HG03175 (cell line): ENCODE measurements at regions not wholly inside any gene's neighbourhood (a gene's known extent, or its start where the extent isn't known, plus 50 kb on each side); places are given as distances from the start of the nearest gene placed in this dataset.
"Not testable (repeated sequence)": the region's sequence is repeated elsewhere in the genome, so short reads cannot be mapped to it uniquely, and the experiment has no call there.

ENCODE experiments used
- ATAC-seq: cut with Tn5 transposase; IDR thresholded peaks from one replicate; pipeline ENCODE4 v1.9.1; 2021; ENCODE audit warnings: mild to moderate bottlenecking, moderate library complexity; ENCODE audit not compliant: unreplicated experiment

DNA sequence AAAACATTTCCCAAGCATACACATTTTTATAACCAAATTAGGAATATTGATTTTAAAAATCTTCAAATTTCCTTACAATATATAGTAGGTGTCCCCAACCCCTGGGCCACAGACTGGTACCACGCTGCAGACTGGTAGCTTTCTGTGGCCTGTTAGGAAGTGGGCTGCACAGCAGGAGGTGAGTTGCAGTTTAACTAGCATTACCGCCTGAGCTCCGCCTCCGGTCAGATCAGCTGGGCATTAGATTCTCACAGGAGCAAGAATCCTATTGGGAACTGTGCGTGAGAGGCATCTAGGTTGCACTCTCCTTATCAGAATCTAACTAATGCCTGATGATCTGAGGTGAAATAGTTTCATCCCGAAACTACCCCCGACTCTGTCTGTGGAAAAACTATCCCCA lies 62.1 kb downstream of the ZWINT start:
- ATAC-seq: no peak

- ATAC-seq: peak; percentile 41
Measured at GRCh38 chr10:56296618-56297017, 64.4 kb downstream of the ZWINT start.

DNA sequence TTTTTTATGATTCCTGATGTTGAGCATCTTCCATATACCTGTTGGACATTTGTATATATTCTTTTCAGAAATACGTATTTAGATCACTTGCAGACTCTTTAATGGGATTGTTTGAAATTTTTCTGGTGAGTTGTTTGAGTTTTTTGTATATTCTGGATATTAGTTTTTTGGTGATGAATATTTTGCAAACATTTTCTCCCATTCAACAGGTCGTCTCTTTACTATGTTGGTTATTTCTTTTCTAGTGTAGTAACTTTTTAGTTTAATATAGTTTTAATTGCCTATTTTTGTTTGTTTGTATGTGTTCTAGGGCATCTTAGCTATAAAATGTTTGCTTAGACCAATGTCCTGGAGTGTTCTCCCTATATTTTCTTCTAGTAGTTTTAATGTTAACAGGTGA lies 72.7 kb downstream of the ZWINT start:
- no peak for ATAC-seq

DNA sequence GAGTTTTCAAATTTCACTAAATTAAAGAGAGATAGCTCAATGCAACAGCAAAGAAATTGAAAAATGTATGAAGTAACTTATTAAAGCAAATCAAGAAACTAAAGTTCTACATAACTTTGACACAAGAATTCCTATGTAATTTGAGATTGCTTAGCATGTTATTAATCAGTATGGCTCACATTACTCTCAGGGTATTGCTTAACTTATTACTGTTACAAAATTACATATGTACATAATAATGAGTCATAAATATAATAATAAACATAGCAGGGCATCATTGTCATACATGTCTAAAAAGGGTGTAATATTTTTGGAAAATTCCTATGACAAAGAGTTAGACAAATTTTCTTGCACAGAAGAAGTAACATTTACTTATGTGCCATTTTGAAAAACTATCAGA lies 75.0 kb downstream of the ZWINT start:
- no peak for ATAC-seq

- no peak for ATAC-seq
Measured at GRCh38 chr10:56279270-56279669, 81.8 kb downstream of the ZWINT start.

DNA sequence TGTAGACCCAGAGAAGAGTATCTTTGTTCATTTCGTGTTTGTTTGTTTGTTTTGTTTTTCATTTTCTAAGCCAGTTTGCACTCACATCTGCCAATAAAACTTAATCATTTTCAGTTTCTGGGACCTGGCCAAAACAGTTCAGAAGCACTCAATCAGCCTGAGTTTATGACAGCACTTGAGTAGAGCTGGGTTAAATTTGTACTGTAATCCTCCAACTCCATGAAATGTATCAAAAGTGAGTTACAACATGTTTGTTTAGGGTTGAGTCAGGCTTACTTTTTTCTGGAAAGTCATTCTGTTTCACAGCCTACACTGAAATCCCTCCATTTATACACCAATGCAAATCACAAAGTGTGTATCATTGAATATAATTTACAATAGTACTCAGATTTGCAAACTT lies 91.9 kb downstream of the ZWINT start:
- ATAC-seq: no peak

GRCh38 chr10:56266120-56266519 lies 94.9 kb downstream of the ZWINT start:
- ATAC-seq: no peak

DNA sequence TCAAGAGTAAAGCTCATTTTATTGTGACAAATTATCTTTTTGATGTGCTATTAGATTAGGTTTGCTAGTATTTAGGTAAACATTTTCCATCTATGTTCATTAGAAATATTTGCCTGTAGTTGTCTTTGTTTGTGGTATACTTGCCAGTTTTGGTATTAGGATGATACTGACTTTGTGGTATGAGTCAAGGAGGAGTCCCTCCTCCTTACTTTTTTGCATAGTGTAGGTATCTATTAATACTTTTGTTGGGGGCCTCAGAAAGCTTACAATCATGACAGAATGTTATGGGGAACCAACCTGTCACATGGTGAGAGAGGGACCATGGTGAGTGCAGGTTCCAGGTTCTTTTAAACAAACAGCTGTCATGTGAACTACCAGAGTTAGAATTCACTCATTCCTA lies 102.1 kb downstream of the ZWINT start:
- no peak for ATAC-seq

GRCh38 chr10:56258378-56258777 lies 102.7 kb downstream of the ZWINT start:
- ATAC-seq: no peak

DNA sequence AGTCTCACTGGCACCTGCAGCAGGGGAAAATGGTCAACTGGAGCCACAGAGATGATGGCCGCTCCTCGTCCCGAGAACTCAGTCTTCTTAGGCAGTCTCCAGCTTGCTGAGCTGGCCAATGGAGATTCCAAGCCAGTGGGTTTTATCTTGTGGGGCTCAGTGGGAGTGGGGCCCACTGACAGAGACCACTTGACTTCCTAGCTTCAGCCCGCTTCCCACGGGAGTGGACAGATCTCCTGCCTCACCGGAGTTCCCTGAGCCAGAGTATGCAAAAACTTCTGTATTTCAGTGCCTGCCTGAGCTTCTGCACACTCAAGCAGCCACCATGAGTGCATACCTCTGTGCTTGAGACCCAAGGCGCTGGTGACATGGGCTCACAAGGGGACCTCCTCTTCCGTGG lies 105.8 kb downstream of the ZWINT start:
- ATAC-seq: no peak

GRCh38 chr10:56240471-56240870 lies 120.6 kb downstream of the ZWINT start:
- no peak for ATAC-seq

- no peak for ATAC-seq
Measured at GRCh38 chr10:56231436-56231835, 129.6 kb downstream of the ZWINT start.

GRCh38 chr10:56222237-56222636 lies 138.8 kb downstream of the ZWINT start:
- no peak for ATAC-seq

DNA sequence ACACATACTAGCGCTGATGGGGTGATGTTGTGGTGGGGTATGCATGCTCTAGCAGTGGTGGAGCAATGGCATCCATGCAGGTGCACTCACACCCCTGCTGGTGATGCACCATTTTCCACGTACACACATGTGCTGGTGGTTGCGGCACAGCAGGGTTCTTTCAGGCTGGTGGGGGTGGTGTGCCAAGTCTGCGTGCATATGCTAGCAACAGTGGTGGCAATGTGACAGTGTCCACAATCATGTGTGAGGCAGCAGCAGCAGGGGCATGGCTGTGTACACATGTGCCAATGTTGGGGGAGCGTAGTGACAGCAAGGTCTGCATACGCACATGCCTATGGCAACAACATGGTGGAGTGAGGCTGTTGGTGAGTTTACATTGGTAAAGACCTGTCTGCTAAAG lies 148.1 kb downstream of the ZWINT start:
- ATAC-seq: no peak

- no peak for ATAC-seq
Measured at GRCh38 chr10:56181607-56182006, 179.5 kb downstream of the ZWINT start.

DNA sequence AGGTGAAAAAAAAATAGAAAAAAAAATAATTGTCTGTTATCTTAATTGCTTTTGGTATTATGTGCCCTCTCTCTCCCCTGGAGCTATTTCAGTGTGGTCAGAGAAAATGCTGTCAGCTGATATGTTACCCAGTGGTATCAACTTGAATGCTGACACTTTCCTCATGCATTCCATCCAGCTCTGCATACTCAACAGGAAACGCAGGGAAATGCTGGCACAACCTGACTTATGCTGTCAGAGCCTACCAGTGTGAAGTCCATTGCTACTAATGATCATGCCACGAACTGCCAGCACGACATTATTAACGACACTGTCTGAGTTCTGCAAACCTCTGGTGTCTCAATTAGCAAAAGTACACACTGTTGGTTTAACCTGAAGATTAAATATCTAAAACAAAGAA lies 182.8 kb downstream of the ZWINT start:
- ATAC-seq: no peak

GRCh38 chr10:56155091-56155513 lies 206.0 kb downstream of the ZWINT start:
- ATAC-seq: not testable (repeated sequence)

DNA sequence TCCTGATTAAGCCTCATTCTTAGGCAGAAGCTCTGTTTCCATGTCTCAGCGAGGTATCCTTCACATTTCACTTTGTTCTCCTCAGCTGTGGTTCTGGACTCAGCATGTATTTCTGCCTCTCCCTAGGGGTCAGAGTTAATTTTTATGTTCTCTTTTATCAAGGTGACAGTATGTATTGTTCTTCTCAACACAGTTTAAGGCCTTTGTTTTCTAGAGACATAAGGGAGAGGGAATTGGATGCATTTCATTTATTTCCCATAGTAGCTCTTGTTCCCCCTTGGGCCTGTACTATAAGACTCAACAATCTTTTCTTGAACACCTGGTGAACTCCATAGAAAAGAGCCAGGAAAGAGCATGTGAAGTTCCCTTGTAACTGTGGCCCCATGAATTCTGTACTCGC lies 214.3 kb downstream of the ZWINT start:
- ATAC-seq: no peak

GRCh38 chr10:56142092-56142728 lies 218.8 kb downstream of the ZWINT start:
- ATAC-seq: peak; percentile 82

GRCh38 chr10:56139405-56139804 lies 221.7 kb downstream of the ZWINT start:
- ATAC-seq: no peak

GRCh38 chr10:56135828-56136227 lies 225.2 kb downstream of the ZWINT start:
- ATAC-seq: no peak

GRCh38 chr10:56123247-56123646 lies 237.8 kb downstream of the ZWINT start:
- no peak for ATAC-seq

- no peak for ATAC-seq
Measured at GRCh38 chr10:56116684-56117083, 244.4 kb downstream of the ZWINT start.
